ENCODE measurements at regions not wholly inside any gene's neighbourhood (a gene's known extent, or its start where the extent isn't known, plus 50 kb on each side); places are given as distances from the start of the nearest gene placed in this dataset.

DNA sequence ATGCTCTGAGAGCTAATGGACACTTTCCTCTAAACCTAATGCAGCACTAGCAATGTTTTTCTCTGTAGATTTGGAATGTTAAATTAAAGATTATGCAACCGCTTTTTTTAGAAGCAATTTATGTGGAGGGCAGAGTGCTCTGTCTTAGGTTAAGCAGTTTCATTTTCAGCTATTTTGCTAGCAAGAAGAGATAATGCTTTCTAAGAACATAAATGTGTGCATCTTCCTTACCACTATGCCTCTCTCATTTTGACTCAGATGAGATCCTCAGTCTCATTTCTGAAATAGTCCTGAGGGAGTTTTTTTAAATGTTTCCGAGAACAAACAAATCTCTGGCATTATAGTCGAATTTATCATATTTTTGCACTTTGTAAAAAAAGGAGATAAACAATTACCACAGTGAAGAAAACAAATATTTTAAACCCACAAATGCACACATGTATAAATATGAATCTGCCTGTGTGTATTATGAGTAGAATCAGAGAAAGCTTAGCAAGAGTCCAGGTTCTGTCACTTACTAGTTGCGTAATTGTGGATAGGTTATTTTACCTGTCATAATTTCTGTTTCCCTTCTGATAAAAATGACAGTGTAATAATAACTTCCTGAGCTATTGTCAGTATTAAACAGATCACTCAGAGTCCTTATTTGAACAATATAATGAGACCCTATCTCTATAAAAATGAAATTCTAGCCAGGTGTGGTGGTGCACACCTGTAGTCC is 207.7 kb upstream of the CRIM1 start:
- TF ChIP-seq EP300 (IDR thresholded peaks at IDR 0.05) (no peak), POLR2A (IDR thresholded peaks at IDR 0.05) (no peak)
- TF ChIP-seq, protein P1, sequence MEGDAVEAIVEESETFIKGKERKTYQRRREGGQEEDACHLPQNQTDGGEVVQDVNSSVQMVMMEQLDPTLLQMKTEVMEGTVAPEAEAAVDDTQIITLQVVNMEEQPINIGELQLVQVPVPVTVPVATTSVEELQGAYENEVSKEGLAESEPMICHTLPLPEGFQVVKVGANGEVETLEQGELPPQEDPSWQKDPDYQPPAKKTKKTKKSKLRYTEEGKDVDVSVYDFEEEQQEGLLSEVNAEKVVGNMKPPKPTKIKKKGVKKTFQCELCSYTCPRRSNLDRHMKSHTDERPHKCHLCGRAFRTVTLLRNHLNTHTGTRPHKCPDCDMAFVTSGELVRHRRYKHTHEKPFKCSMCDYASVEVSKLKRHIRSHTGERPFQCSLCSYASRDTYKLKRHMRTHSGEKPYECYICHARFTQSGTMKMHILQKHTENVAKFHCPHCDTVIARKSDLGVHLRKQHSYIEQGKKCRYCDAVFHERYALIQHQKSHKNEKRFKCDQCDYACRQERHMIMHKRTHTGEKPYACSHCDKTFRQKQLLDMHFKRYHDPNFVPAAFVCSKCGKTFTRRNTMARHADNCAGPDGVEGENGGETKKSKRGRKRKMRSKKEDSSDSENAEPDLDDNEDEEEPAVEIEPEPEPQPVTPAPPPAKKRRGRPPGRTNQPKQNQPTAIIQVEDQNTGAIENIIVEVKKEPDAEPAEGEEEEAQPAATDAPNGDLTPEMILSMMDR (IDR thresholded peaks at IDR 0.05): no peak

All from tibial nerve (tissue), 4 donors.